ENCODE measurements at regions not wholly inside any gene's neighbourhood (a gene's known extent, or its start where the extent isn't known, plus 50 kb on each side); places are given as distances from the start of the nearest gene placed in this dataset.

DNA sequence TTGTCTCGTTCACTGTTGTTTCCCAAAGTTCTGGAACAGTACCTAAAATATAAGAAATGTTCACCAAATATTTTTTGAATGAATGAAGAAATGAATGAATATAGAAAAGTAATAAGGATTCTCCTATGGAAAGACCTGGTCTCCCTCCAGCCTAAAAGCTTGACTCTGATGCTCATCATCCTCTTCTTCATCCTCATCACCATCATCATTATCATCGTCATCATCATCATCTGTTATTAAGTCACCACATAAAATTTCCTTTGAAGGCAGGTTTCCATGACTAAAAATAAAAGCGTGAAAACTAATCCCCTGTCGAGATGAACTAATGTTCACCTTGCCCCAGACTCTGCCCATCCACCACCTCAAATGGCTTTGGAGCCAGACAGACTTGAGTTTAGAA, 181.4 kb upstream of the PRNP start:
- TF ChIP-seq, protein P1, sequence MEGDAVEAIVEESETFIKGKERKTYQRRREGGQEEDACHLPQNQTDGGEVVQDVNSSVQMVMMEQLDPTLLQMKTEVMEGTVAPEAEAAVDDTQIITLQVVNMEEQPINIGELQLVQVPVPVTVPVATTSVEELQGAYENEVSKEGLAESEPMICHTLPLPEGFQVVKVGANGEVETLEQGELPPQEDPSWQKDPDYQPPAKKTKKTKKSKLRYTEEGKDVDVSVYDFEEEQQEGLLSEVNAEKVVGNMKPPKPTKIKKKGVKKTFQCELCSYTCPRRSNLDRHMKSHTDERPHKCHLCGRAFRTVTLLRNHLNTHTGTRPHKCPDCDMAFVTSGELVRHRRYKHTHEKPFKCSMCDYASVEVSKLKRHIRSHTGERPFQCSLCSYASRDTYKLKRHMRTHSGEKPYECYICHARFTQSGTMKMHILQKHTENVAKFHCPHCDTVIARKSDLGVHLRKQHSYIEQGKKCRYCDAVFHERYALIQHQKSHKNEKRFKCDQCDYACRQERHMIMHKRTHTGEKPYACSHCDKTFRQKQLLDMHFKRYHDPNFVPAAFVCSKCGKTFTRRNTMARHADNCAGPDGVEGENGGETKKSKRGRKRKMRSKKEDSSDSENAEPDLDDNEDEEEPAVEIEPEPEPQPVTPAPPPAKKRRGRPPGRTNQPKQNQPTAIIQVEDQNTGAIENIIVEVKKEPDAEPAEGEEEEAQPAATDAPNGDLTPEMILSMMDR (IDR thresholded peaks at IDR 0.05), result no peak
- TF ChIP-seq POLR2A (IDR thresholded peaks at IDR 0.05) (no peak), POLR2AphosphoS5 (IDR thresholded peaks at IDR 0.05) (no peak)
